Parathyroid adenoma (tissue), 2 donors: ENCODE measurements at regions not wholly inside any gene's neighbourhood (a gene's known extent, or its start where the extent isn't known, plus 50 kb on each side); places are given as distances from the start of the nearest gene placed in this dataset.

ENCODE experiments used
- H2AFZ ChIP-seq: fragments of 300-600 bp; sonication (generic); one replicate; pipeline ENCODE4 v1.7.0; 2017; ENCODE audit warnings: antibody characterized with exemption, mild to moderate bottlenecking
- H3K27ac ChIP-seq: fragments of 300-600 bp; sonication (generic); one replicate; pipeline ENCODE4 v1.7.0; 2017
- H3K27me3 ChIP-seq: fragments of 300-600 bp; sonication (generic); one replicate; pipeline ENCODE4 v1.7.0; 2017; ENCODE audit warnings: low read length; ENCODE audit not compliant: control insufficient read depth, insufficient read depth
- H3K36me3 ChIP-seq: fragments of 300-600 bp; sonication (generic); one replicate; pipeline ENCODE4 v1.7.0; 2017; ENCODE audit warnings: low read length; ENCODE audit not compliant: control insufficient read depth, insufficient read depth
- H3K4me1 ChIP-seq: fragments of 300-600 bp; sonication (generic); one replicate; pipeline ENCODE4 v1.7.0; 2017; ENCODE audit warnings: control low read depth
- H3K4me2 ChIP-seq: fragments of 300-600 bp; sonication (generic); one replicate; pipeline ENCODE4 v1.7.0; 2017; ENCODE audit warnings: low read length
- H3K4me3 ChIP-seq: fragments of 300-600 bp; sonication (generic); one replicate; pipeline ENCODE4 v1.7.0; 2017; ENCODE audit warnings: low read depth, low read length
- H3K79me2 ChIP-seq: fragments of 300-600 bp; sonication (generic); one replicate; pipeline ENCODE4 v1.7.0; 2017; ENCODE audit warnings: control low read depth
- H3K9ac ChIP-seq: fragments of 300-600 bp; sonication (generic); one replicate; pipeline ENCODE4 v1.7.0; 2017; ENCODE audit warnings: mild to moderate bottlenecking
- H3K9me3 ChIP-seq: fragments of 300-600 bp; sonication (generic); one replicate; pipeline ENCODE4 v1.7.0; 2017; ENCODE audit warnings: low read length; ENCODE audit not compliant: control insufficient read depth
- TF ChIP-seq, protein P1 (sequence below): fragments of 300-600 bp; sonication (generic); IDR thresholded peaks from one replicate; pipeline ENCODE4 v1.7.0; 2017; ENCODE audit warnings: antibody characterized with exemption, mild to moderate bottlenecking
- donor health status: primary hyperparathyroidism.

DNA sequence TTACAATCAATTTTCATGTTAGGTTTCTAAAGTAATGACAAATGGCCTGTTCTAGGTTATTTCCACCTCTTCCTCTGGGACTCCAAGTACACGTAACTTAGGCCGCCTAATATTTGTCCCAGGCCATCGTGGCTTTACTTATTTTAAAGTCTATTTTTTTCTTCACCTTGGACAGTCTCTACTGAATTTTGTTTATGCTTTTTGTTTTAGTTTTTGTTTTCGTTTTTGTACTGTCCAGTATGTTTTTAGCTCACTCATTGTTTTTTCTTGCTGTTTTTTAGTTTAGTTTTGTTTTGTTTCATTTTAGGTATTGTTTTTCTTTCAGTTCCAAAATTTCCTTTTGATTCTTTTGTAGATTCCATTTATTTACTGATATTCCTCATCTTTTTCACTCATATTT is 187.7 kb upstream of the RNPC3 start:
- TF ChIP-seq, protein P1, sequence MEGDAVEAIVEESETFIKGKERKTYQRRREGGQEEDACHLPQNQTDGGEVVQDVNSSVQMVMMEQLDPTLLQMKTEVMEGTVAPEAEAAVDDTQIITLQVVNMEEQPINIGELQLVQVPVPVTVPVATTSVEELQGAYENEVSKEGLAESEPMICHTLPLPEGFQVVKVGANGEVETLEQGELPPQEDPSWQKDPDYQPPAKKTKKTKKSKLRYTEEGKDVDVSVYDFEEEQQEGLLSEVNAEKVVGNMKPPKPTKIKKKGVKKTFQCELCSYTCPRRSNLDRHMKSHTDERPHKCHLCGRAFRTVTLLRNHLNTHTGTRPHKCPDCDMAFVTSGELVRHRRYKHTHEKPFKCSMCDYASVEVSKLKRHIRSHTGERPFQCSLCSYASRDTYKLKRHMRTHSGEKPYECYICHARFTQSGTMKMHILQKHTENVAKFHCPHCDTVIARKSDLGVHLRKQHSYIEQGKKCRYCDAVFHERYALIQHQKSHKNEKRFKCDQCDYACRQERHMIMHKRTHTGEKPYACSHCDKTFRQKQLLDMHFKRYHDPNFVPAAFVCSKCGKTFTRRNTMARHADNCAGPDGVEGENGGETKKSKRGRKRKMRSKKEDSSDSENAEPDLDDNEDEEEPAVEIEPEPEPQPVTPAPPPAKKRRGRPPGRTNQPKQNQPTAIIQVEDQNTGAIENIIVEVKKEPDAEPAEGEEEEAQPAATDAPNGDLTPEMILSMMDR: no peak
- H3K4me1 ChIP-seq: no peaks in the 10 kb centered on the region
- no peak overlapping the region for H3K27ac ChIP-seq
- no peak overlapping the region for H2AFZ ChIP-seq
- H3K9me3 ChIP-seq: no peaks in the 10 kb centered on the region
- H3K79me2 ChIP-seq: no peaks in the 10 kb centered on the region
- no peaks in the 10 kb centered on the region for H3K36me3 ChIP-seq
- H3K4me3 ChIP-seq: no peak overlapping the region
- H3K9ac ChIP-seq: no peak overlapping the region
- no peak overlapping the region for H3K4me2 ChIP-seq
- no peaks in the 10 kb centered on the region for H3K27me3 ChIP-seq

DNA sequence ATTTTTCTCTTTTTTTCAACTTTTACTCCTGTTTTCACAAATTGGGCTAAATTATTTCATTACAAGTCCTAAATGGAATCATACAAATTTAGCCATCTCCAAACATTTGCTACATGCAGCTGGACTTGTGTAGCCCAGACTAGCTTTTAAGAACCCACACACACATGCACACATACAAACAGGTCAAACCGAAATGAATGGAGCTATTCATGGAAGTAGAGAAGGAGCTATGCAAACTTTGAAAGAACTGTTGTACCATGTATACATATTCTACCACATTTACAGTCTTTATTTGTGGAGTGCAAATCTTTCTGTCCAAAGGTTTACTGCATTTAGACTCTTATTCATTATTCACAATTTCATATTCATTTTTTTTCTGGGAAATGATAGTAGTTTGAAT is 189.1 kb upstream of the RNPC3 start:
- Histone ChIP-seq H3K27ac (no peak overlapping the region), H3K79me2 (no peaks in the 10 kb centered on the region), H3K9me3 (no peaks in the 10 kb centered on the region), H2AFZ (no peak overlapping the region), H3K27me3 (no peaks in the 10 kb centered on the region), H3K4me3 (no peak overlapping the region), H3K9ac (no peak overlapping the region), H3K4me1 (no peaks in the 10 kb centered on the region), H3K36me3 (no peaks in the 10 kb centered on the region), H3K4me2 (no peak overlapping the region)
- TF ChIP-seq, protein P1: no peak

DNA sequence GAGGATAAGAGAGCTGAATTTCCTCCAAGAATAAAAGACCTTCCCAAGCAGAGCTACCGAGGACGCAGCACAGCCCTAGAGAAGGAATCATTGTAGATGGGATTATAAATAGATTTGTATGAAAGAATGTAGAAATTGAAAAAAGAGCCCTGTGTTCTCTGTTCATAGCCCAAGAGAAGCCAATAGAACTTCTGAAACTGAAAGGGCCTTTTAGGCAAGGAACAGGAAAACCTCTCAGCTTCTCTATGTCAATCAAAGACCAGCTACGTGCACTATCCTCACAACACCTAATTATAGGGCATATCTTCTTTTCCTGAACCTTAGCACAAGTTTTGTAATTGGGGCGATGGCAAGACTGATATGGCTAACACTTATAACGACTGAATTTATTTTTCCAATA is 192.4 kb upstream of the RNPC3 start:
- H3K4me1 ChIP-seq: no peaks in the 10 kb centered on the region
- TF ChIP-seq, protein P1: no peak
- no peaks in the 10 kb centered on the region for H3K79me2 ChIP-seq
- no peak overlapping the region for H3K27ac ChIP-seq
- H2AFZ ChIP-seq: no peak overlapping the region
- no peak overlapping the region for H3K4me2 ChIP-seq
- no peaks in the 10 kb centered on the region for H3K36me3 ChIP-seq
- H3K27me3 ChIP-seq: no peaks in the 10 kb centered on the region
- no peak overlapping the region for H3K4me3 ChIP-seq
- H3K9ac ChIP-seq: no peak overlapping the region
- no peaks in the 10 kb centered on the region for H3K9me3 ChIP-seq

DNA sequence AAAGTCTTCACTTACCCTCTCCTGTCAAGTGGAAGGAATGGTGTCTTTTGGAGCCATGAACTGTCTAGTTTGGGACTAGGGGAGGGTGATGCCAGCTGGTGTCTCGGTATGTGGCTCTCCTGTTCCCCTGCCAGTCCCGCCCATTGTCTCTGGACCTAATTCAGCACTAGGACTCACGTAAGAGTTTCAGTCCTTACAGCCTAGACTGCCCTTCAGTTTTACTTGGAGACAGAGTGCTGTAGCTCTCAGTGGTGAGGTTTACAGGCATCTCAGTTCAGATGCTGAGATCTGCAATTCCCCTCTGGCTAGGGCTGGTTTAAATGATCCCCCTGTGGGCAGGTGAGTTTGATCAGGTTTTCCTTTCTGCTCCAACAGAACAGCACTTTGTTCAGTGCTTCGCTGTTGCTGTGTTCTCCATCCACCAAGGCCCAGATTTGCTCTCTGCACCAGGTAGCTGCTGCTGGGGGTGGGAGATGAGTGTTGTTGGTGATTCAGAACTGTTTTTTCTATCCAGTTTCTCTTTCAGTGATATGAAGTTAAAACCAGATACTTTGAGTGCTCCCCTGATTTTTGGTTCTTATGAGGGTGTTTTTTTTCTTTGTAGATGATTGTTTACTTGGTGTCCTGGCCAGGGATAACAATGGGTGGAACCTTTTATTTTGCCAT is 198.3 kb upstream of the RNPC3 start:
- Histone ChIP-seq H3K36me3 (no peaks in the 10 kb centered on the region), H3K9me3 (no peaks in the 10 kb centered on the region), H3K4me3 (no peak overlapping the region), H3K79me2 (no peaks in the 10 kb centered on the region), H3K27ac (no peak overlapping the region), H3K4me2 (no peak overlapping the region), H3K9ac (no peak overlapping the region), H3K27me3 (no peaks in the 10 kb centered on the region), H2AFZ (no peak overlapping the region), H3K4me1 (no peaks in the 10 kb centered on the region)
- TF ChIP-seq, protein P1: no peak

DNA sequence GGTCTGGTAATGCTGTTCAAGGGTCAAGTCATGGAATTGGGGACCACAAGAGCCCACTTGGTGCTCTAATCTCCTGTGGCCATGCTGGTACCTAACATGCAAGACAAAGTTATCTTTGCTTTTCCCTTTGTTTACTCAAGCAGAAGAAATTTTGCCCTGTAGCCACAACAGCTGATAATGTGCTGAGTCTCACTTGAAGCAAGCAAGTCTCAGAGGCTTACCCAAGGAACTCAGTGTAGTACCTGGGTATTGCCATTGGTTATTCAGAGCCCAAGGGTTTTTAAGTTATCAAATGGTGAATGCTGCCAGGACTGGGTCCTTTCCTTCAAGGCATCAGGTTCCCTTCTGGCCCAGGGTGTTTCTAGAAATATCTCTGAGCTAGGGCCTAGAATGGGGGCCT is 198.9 kb upstream of the RNPC3 start:
- H3K27ac ChIP-seq: no peak overlapping the region
- H3K27me3 ChIP-seq: no peaks in the 10 kb centered on the region
- H3K9ac ChIP-seq: no peak overlapping the region
- H3K36me3 ChIP-seq: no peaks in the 10 kb centered on the region
- H3K79me2 ChIP-seq: no peaks in the 10 kb centered on the region
- TF ChIP-seq, protein P1: no peak
- H3K4me3 ChIP-seq: no peak overlapping the region
- H3K9me3 ChIP-seq: no peaks in the 10 kb centered on the region
- no peaks in the 10 kb centered on the region for H3K4me1 ChIP-seq
- no peak overlapping the region for H2AFZ ChIP-seq
- H3K4me2 ChIP-seq: no peak overlapping the region
